ENCODE measurements at regions not wholly inside any gene's neighbourhood (a gene's known extent, or its start where the extent isn't known, plus 50 kb on each side); places are given as distances from the start of the nearest gene placed in this dataset.

DNA sequence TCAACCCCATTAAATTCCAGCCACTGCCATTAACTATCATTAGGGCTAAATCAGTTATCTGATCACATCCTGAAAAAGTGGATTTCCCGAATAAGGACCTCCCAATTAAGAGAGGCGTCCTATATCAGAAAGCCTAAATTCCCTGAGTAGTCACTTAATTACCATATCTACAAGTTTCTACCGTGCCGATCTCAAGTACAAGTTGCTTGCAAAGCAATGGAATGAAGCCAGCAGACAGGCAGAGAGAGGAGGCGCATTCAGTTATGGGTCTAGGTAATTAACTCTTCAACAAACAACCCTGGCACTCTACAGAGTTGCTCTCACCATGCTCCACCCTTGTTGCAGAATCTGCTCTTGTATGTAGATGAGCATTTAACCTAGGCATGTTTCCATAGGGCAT lies 494.6 kb upstream of the RUNX1 start:
- TF ChIP-seq POLR2A (IDR thresholded peaks at IDR 0.05; ENCODE audit: low read length) (no peak), GATA1 (IDR thresholded peaks at IDR 0.05; ENCODE audit: low read depth, low read length) (no peak)

Measured in erythroblast (primary cell).